ENCODE measurements at regions not wholly inside any gene's neighbourhood (a gene's known extent, or its start where the extent isn't known, plus 50 kb on each side); places are given as distances from the start of the nearest gene placed in this dataset.
A peak's percentile ranks its signal among the peaks of the same experiment; 100 is the strongest.

DNA sequence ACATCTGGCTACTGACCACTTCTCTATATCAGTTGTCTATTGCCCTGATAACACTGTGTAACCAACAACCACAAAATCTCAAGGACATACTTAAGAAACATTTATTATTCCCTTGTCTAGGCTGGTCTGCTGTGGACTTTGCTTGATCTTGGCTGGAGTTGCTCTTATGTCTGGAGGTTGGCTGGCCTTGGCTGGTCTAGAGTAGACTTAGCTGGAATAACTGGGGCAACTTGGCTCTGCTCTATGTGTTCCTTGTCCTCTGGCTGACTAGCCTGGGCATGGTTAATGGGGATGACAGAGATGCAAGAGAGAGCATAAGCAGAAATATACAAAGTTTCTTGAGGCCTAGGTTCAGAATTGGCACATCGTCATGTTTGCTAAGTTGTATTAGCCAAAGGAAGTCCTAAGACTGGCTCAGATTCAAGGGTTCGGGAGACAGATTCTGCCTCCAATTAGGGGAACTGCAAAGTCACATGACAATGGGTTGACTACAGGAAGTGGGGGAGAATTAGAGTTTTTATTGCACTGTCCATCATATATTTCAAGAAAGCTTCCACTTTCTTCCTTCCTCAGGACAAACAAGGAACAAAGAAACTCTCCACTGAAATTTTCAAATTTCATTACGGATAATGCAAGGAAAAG lies 61.4 kb upstream of the HMCN1 start:
- Histone ChIP-seq H3K36me3 (no peaks in the 10 kb centered on the region), H3K27me3 (no peaks in the 10 kb centered on the region), H3K4me1 (ENCODE audit: control insufficient read depth in 1 of 2, insufficient read depth in 1 of 2, low read depth in 1 of 2, low read length in 1 of 2) (peaks cover 29 to 44% of the 10 kb centered on the region in 2 experiments), H3K4me3 (ENCODE audit: low read depth in 1 of 2, low read length in 1 of 2) (no peak overlapping the region), H3K9me3 (no peaks in the 10 kb centered on the region), H3K27ac (peak overlapping the region; percentile 65)
- TF ChIP-seq, protein P1, sequence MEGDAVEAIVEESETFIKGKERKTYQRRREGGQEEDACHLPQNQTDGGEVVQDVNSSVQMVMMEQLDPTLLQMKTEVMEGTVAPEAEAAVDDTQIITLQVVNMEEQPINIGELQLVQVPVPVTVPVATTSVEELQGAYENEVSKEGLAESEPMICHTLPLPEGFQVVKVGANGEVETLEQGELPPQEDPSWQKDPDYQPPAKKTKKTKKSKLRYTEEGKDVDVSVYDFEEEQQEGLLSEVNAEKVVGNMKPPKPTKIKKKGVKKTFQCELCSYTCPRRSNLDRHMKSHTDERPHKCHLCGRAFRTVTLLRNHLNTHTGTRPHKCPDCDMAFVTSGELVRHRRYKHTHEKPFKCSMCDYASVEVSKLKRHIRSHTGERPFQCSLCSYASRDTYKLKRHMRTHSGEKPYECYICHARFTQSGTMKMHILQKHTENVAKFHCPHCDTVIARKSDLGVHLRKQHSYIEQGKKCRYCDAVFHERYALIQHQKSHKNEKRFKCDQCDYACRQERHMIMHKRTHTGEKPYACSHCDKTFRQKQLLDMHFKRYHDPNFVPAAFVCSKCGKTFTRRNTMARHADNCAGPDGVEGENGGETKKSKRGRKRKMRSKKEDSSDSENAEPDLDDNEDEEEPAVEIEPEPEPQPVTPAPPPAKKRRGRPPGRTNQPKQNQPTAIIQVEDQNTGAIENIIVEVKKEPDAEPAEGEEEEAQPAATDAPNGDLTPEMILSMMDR (IDR thresholded peaks at IDR 0.05), result no peak

DNA sequence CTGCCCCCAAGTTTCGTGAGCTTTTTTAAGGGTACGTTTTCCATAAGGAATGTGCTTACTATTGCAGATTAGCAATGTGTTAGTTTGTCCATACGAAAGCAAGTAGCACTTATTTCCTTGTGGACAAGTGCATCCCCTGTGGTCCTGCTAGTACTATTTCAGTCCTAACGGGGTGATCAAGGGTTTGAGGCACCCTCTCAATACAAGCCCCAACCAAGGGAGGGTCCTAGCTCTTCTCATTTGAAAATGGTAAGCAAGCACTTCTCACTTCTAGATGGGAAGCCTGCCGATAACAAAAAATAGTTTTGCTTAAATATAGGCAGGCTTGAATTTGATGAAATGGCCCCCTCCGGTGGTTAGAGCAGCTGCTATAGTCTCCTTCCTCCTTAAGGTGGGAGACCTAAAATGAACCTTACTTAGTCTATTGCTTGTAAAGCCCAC lies 64.0 kb upstream of the HMCN1 start:
- peaks cover 23 to 35% of the 10 kb centered on the region in 2 experiments for H3K4me1 ChIP-seq (ENCODE audit: control insufficient read depth in 1 of 2, insufficient read depth in 1 of 2, low read depth in 1 of 2, low read length in 1 of 2)
- H3K36me3 ChIP-seq, result no peaks in the 10 kb centered on the region
- TF ChIP-seq, protein P1 (IDR thresholded peaks at IDR 0.05), result no peak
- no peak overlapping the region for H3K27ac ChIP-seq
- no peaks in the 10 kb centered on the region for H3K27me3 ChIP-seq
- no peak overlapping the region for H3K4me3 ChIP-seq (ENCODE audit: low read depth in 1 of 2, low read length in 1 of 2)
- H3K9me3 ChIP-seq, result no peaks in the 10 kb centered on the region

DNA sequence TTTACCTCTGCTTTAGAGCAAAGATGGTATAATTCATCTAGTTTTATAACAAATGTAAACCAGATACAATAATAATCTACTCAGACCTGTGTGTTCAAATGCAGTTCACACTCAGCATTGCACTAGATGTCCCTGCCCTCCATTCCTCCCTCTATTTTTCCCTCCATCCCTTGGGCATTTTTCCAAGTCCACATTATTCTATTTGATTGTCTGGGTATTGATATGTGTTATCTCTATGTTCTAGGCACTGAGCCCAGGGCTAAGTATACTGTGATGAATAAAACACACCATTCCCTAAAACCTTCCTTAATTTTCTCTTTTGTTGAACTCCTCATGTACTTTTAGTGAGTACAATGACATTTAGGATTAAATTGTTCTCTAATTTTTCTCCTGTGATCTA lies 66.2 kb upstream of the HMCN1 start:
- H3K9me3 ChIP-seq, result no peaks in the 10 kb centered on the region
- H3K4me3 ChIP-seq (ENCODE audit: low read depth in 1 of 2, low read length in 1 of 2), result no peak overlapping the region
- no peaks in the 10 kb centered on the region for H3K36me3 ChIP-seq
- peaks cover 2 to 13% of the 10 kb centered on the region in 2 experiments for H3K4me1 ChIP-seq (ENCODE audit: control insufficient read depth in 1 of 2, insufficient read depth in 1 of 2, low read depth in 1 of 2, low read length in 1 of 2)
- no peak overlapping the region for H3K27ac ChIP-seq
- TF ChIP-seq, protein P1 (IDR thresholded peaks at IDR 0.05), result no peak
- no peaks in the 10 kb centered on the region for H3K27me3 ChIP-seq

DNA sequence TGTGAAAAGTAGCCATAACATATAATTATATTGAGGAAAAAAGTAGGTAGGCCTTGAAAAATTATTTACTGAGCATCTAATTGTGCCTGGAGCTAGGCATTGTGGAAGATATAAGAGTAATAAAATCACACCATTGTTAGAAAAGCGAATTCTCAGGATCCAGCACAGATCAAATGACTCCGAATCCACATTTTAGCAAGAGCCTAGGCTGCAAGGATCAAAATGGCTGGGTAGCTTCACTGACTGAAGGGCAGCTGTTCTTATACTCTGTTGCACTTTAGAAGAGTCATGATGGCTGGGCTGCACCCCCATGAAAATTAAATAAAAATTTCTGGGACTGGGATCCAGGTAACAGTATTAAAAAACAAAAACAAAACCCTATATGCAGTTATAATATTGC lies 67.6 kb upstream of the HMCN1 start:
- Histone ChIP-seq H3K9me3 (no peaks in the 10 kb centered on the region), H3K27ac (no peak overlapping the region), H3K36me3 (no peaks in the 10 kb centered on the region), H3K4me1 (ENCODE audit: control insufficient read depth in 1 of 2, insufficient read depth in 1 of 2, low read depth in 1 of 2, low read length in 1 of 2) (peaks cover 0 to 15% of the 10 kb centered on the region in 2 experiments), H3K27me3 (no peaks in the 10 kb centered on the region), H3K4me3 (ENCODE audit: low read depth in 1 of 2, low read length in 1 of 2) (no peak overlapping the region)
- TF ChIP-seq, protein P1 (IDR thresholded peaks at IDR 0.05), result no peak

DNA sequence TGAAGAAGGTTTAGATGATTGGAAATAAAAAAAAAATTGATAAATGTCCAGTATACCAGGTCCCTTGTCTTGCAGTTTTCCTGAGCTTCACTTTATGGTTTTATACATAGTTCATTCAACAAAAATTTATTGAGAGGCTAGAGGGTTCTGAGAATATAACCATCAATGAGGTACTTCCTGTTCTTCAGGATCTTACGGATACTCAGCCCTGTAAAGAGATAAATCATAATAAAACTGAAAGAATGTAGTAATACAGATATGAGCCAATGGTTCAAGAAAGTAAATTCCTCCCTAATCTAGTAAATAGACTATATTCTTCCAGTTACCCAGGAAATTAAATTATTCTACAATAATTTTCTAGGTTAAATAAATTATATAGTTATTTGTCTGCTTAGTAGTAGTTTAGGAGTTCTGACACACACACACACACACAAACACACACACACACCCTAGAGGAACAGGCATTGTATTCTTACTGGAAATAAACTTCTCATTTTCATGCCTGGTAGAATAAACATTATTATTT lies 70.4 kb upstream of the HMCN1 start:
- Histone ChIP-seq H3K27me3 (no peaks in the 10 kb centered on the region), H3K9me3 (no peaks in the 10 kb centered on the region), H3K36me3 (no peaks in the 10 kb centered on the region), H3K4me3 (ENCODE audit: low read depth in 1 of 2, low read length in 1 of 2) (no peak overlapping the region), H3K4me1 (ENCODE audit: control insufficient read depth in 1 of 2, insufficient read depth in 1 of 2, low read depth in 1 of 2, low read length in 1 of 2) (peaks cover 0 to 7% of the 10 kb centered on the region in 2 experiments), H3K27ac (no peak overlapping the region)
- TF ChIP-seq, protein P1 (IDR thresholded peaks at IDR 0.05), result no peak
